Testis (tissue), 2 donors: ENCODE measurements at regions not wholly inside any gene's neighbourhood (a gene's known extent, or its start where the extent isn't known, plus 50 kb on each side); places are given as distances from the start of the nearest gene placed in this dataset.

Experiments used
- DNase-seq: peaks from one replicate; pipeline ENCODE4 v3.0.0-alpha.2; 2019
- H3K27ac ChIP-seq, 2 donors: fragments of 200-600 bp; sonication (generic); one replicate each; pipeline ENCODE4 v1.5.1; 2019
- H3K27me3 ChIP-seq: fragments of 200-600 bp; sonication (generic); one replicate; pipeline ENCODE4 v1.5.1; 2019
- H3K36me3 ChIP-seq: fragments of 200-600 bp; sonication (generic); one replicate; pipeline ENCODE4 v1.5.1; 2017; ENCODE audit warnings: low read depth; ENCODE audit errors: missing control alignments
- H3K4me1 ChIP-seq: fragments of 200-600 bp; sonication (generic); one replicate; pipeline ENCODE4 v1.5.1; 2019
- H3K4me3 ChIP-seq, 2 donors: fragments of 200-600 bp; sonication (generic); one replicate each; pipeline ENCODE4 v1.5.1; 2017 to 2019
- H3K9me3 ChIP-seq: fragments of 200-600 bp; sonication (generic); one replicate; pipeline ENCODE4 v1.5.1; 2017
- POLR2A ChIP-seq: fragments of 450-650 bp; IDR thresholded peaks from one replicate; pipeline ENCODE4 v1.6.1; 2017; ENCODE audit warnings: antibody characterized with exemption, mild to moderate bottlenecking, moderate library complexity
- WGBS, 2 donors: methylation state at CpG; one replicate each; pipeline ENCODE4 v1.1.5; 2018; 5-methylcytosine and 5-hydroxymethylcytosine counted together
- intact Hi-C: fragments of 100-400 bp; cut with DNase I; formaldehyde crosslinking; loops from one replicate; pipeline ENCODE4 v1.15.1; 2023; ENCODE audit warnings: low total_unique reads
- TF ChIP-seq, protein P1 (sequence below), 3 experiments: fragments of 450-650 bp in 2 of 3; fragments of 200-600 bp in 1 of 3; sonication (generic) in 1 of 3; IDR thresholded peaks; one replicate each; pipeline ENCODE4 v1.5.1; 2016 to 2019; ENCODE audit warnings: antibody characterized with exemption in 3 of 3, mild to moderate bottlenecking in 2 of 3, moderate library complexity in 1 of 3

DNA sequence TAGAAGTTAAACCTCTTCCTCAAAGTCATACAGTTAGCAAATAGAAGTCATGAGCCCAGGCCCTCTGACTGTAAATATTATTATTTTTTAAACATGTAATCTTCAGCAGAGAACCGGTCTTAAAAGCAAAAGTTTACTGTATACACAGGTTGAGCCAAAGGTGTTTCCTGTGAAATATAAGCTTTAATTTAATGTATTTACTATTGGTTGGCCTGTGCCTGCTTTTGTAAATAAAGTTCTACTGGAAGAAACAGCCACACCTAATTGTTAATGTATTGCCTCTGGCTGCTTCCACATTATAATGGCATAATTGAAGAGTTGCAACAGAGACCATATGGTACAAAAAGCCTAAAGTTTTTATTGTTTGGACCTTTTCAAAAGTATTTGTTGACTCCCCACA is 61.0 kb upstream of the PRDM8 start:
- 92 to 100% methylated on average over 1 of the region's 1 CpG for WGBS, 2 donors
- Histone ChIP-seq H3K36me3 (no peaks in the 10 kb centered on the region), H3K27ac (no peak overlapping the region), H3K27me3 (no peaks in the 10 kb centered on the region), H3K4me1 (no peaks in the 10 kb centered on the region), H3K4me3 (no peak overlapping the region), H3K9me3 (no peaks in the 10 kb centered on the region)
- DNase-seq: no peak
- TF ChIP-seq, protein P1, sequence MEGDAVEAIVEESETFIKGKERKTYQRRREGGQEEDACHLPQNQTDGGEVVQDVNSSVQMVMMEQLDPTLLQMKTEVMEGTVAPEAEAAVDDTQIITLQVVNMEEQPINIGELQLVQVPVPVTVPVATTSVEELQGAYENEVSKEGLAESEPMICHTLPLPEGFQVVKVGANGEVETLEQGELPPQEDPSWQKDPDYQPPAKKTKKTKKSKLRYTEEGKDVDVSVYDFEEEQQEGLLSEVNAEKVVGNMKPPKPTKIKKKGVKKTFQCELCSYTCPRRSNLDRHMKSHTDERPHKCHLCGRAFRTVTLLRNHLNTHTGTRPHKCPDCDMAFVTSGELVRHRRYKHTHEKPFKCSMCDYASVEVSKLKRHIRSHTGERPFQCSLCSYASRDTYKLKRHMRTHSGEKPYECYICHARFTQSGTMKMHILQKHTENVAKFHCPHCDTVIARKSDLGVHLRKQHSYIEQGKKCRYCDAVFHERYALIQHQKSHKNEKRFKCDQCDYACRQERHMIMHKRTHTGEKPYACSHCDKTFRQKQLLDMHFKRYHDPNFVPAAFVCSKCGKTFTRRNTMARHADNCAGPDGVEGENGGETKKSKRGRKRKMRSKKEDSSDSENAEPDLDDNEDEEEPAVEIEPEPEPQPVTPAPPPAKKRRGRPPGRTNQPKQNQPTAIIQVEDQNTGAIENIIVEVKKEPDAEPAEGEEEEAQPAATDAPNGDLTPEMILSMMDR (IDR thresholded peaks at IDR 0.05): no peak
- no peak for TF ChIP-seq POLR2A
- intact Hi-C loops: no loop called here

DNA sequence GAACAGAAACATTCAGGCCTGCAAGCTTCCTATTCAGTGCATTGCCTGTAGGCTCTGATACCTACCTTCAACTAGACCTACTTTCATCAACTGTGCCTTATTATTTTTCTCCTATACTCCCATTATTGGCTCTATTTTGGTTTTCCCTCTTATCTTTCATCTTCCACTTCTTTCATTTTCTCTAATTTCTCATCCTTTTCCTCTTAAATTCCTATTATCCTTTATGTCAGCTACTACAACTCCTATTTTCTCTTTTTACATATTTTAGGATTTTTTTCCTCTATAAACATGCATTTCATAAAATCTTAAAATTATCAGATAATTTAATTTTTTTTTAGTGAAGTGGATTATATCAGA is 61.6 kb upstream of the PRDM8 start:
- no peak overlapping the region for H3K27ac ChIP-seq
- no peaks in the 10 kb centered on the region for H3K27me3 ChIP-seq
- TF ChIP-seq, protein P1 (IDR thresholded peaks at IDR 0.05): no peak
- no peak for TF ChIP-seq POLR2A
- no peaks in the 10 kb centered on the region for H3K36me3 ChIP-seq
- no peaks in the 10 kb centered on the region for H3K9me3 ChIP-seq
- H3K4me3 ChIP-seq: no peak overlapping the region
- H3K4me1 ChIP-seq: no peaks in the 10 kb centered on the region
- no peak for DNase-seq
- intact Hi-C loops: no loop called here

DNA sequence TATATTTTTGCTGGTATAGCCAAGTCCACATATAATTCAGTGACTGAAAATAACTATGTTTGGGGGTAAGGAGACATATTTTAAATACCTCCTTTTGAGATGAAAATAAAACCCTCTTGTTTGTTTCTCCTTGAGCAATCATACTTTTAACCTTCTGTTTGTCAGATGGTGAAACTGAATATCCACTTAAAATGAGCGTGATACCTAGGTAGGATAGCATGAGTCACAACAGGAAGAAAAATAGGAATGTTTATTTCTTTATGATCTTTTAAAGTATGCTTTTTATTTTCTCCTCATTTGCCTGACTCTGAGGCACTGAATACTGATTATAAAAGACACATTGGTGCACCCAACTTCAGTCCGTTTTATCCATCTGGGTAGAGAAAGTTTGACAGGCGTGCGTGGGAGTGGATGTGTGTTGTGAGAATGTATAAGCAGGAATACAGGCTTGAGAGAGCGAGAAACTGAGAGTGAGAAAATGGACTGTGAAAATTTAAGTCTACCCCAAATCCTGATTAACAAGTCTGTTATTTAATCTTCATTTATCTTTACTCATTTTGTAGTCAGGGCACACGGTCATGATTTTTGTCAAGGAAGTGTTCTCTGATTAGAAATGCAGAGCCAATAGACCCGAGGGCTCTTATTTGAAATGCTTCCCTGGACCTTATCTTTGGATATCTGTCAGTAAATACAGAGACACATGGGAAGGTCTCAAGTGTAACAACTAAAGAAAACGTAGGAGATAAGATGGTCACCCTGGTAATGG is 62.1 kb upstream of the ANTXR2 start:
- intact Hi-C loops: no loop called here
- TF ChIP-seq, protein P1 (IDR thresholded peaks at IDR 0.05): no peak
- no peak for TF ChIP-seq POLR2A
- H3K27ac ChIP-seq: no peak overlapping the region
- no peaks in the 10 kb centered on the region for H3K4me1 ChIP-seq
- no peaks in the 10 kb centered on the region for H3K9me3 ChIP-seq
- H3K36me3 ChIP-seq: no peaks in the 10 kb centered on the region
- 71 to 79% methylated on average over 8 of the region's 8 CpGs for WGBS, 2 donors
- H3K4me3 ChIP-seq: no peak overlapping the region
- DNase-seq: no peak
- H3K27me3 ChIP-seq: no peaks in the 10 kb centered on the region

DNA sequence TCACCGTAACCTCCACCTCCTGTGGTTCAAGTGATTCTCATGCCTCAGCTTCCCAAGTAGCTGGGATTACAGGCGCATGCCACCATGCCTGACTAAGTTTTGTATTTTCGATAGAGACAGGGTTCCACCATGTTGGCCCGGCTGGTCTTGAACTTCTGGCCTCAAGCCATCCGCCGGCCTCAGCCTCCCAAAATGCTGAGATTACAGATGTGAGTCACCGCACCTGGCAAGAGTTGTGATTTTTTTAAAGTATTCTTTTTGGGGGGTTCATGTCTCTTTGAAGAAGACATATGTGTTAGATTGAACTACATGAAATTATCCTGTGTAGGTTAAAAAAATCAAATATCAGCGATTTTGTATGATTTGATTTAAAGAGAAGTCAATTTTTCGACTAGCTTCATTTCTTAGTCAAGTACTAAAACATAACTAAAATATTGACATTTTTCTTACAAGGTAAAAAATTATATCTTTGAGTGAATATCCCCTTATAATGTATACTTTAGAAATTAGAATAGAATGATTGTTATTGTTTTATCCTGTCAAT is 60.3 kb upstream of the ANTXR2 start:
- Histone ChIP-seq H3K4me1 (no peaks in the 10 kb centered on the region), H3K9me3 (no peaks in the 10 kb centered on the region), H3K36me3 (no peaks in the 10 kb centered on the region), H3K27me3 (no peaks in the 10 kb centered on the region), H3K4me3 (no peak overlapping the region), H3K27ac (no peak overlapping the region)
- no peak for DNase-seq
- intact Hi-C loops: no loop called here
- TF ChIP-seq POLR2A: no peak
- TF ChIP-seq, protein P1 (IDR thresholded peaks at IDR 0.05): no peak
- WGBS, 2 donors: 92 to 93% methylated on average over 9 of the region's 9 CpGs

DNA sequence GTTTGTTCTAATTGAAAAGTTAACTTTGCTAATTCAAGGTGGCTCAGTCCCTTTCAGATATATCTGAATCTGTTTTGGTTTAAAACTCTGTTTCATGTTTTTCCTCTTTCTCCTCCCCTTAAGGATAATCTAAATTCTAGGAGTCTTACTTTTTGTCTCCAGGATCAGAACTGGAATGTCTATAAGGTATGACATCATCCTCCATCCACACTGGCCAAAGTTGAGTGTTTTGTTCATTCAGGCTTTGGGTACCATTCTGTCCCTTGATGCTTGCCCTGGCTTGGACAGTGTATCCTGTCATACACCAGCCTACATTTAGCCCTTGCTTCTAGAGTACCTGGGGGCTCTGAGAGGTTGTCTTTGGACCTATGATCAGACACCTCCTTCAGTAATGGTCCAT is 56.8 kb upstream of the ANTXR2 start:
- Histone ChIP-seq H3K4me3 (no peak overlapping the region), H3K27me3 (no peaks in the 10 kb centered on the region), H3K36me3 (no peaks in the 10 kb centered on the region), H3K4me1 (no peaks in the 10 kb centered on the region), H3K27ac (no peak overlapping the region), H3K9me3 (no peaks in the 10 kb centered on the region)
- no peak for TF ChIP-seq POLR2A
- TF ChIP-seq, protein P1 (IDR thresholded peaks at IDR 0.05): no peak
- no peak for DNase-seq
- intact Hi-C loops: no loop called here
